ENCODE measurements at regions not wholly inside any gene's neighbourhood (a gene's known extent, or its start where the extent isn't known, plus 50 kb on each side); places are given as distances from the start of the nearest gene placed in this dataset.

DNA sequence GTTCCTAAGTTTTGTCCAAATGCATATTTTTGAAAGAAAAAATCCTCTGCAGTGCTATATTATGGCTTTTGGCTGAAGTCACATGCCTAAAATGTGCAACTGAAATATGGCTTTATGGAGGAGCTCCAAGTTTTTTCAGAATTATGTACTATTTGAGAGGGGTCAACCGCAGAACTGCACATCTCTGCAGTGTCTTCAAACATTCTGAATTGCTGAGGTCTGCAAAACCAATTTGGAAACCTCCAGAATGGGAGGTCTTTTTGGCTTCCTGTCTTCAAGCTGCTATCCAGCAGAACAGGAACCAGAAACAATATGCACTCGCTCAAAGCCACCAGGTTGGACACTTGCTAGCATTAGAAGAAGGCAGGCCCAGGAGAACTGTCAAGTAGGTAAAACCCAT is 376.0 kb upstream of the PAPPA start:
- no peak overlapping the region for H3K4me3 ChIP-seq (ENCODE audit: low read depth, low read length)
- no peak for DNase-seq
- H3K4me1 ChIP-seq: no peaks in the 10 kb centered on the region
- TF ChIP-seq, protein P1, sequence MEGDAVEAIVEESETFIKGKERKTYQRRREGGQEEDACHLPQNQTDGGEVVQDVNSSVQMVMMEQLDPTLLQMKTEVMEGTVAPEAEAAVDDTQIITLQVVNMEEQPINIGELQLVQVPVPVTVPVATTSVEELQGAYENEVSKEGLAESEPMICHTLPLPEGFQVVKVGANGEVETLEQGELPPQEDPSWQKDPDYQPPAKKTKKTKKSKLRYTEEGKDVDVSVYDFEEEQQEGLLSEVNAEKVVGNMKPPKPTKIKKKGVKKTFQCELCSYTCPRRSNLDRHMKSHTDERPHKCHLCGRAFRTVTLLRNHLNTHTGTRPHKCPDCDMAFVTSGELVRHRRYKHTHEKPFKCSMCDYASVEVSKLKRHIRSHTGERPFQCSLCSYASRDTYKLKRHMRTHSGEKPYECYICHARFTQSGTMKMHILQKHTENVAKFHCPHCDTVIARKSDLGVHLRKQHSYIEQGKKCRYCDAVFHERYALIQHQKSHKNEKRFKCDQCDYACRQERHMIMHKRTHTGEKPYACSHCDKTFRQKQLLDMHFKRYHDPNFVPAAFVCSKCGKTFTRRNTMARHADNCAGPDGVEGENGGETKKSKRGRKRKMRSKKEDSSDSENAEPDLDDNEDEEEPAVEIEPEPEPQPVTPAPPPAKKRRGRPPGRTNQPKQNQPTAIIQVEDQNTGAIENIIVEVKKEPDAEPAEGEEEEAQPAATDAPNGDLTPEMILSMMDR (IDR thresholded peaks at IDR 0.05; ENCODE audit: low read depth, low read length): no peak
- no peaks in the 10 kb centered on the region for H3K27me3 ChIP-seq
- H3K36me3 ChIP-seq: no peaks in the 10 kb centered on the region
- H3K9me3 ChIP-seq: no peaks in the 10 kb centered on the region

DNA sequence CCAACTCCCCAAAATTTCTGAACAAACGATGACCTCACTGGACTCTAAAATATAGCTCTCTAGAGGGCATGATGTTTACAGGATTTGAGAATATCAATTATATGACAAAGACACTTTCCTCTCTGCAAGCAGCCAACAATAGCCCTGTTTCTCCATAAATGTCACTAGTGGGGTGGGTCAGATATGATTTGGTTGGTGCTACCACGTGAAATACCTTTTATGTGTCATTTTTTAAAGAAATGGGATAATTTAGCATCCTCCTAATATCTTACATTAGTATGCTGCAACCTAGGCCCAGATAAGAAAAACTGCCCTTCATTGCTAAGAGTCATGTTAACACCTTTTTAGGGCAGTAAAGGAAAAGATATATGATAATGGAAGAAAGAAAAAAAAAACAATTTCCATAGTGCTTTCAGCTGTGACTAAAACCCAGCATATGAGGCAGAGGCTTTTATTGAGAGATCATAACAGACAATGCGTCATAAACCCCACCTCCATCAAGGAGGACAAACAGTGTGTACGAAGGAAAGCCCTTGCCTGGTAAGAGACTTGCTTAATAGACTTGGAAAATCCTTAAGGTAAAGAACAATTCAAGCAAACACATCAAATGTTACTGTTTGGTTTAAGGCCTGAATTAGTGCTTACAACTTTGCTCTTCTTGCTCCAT is 372.4 kb upstream of the PAPPA start:
- Histone ChIP-seq H3K4me3 (ENCODE audit: low read depth, low read length) (no peak overlapping the region), H3K27me3 (no peaks in the 10 kb centered on the region), H3K9me3 (no peaks in the 10 kb centered on the region), H3K4me1 (no peaks in the 10 kb centered on the region), H3K36me3 (no peaks in the 10 kb centered on the region)
- DNase-seq: no peak
- TF ChIP-seq, protein P1 (IDR thresholded peaks at IDR 0.05; ENCODE audit: low read depth, low read length): no peak

DNA sequence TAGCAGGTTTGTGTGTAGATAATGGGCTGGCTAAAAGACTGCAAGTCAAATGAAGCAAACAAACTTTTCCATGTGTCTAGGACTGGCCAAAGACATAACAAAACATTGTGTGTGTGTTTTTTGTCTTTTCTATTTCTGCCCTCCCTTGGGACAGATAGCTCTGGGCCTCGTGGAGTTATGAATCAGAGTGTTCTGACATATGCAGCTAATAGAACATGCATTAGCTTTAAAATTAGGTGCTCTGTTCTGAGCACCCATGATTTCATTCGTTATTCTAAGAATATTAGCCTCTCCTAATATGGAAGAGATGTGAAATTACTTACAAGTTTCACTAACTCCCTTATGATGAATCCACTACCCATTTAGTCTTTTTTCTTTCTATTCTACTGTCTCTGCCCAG is 367.3 kb upstream of the PAPPA start:
- no peaks in the 10 kb centered on the region for H3K36me3 ChIP-seq
- H3K27me3 ChIP-seq: no peaks in the 10 kb centered on the region
- no peak overlapping the region for H3K4me3 ChIP-seq (ENCODE audit: low read depth, low read length)
- TF ChIP-seq, protein P1 (IDR thresholded peaks at IDR 0.05; ENCODE audit: low read depth, low read length): no peak
- no peak for DNase-seq
- H3K9me3 ChIP-seq: no peaks in the 10 kb centered on the region
- H3K4me1 ChIP-seq: no peaks in the 10 kb centered on the region

DNA sequence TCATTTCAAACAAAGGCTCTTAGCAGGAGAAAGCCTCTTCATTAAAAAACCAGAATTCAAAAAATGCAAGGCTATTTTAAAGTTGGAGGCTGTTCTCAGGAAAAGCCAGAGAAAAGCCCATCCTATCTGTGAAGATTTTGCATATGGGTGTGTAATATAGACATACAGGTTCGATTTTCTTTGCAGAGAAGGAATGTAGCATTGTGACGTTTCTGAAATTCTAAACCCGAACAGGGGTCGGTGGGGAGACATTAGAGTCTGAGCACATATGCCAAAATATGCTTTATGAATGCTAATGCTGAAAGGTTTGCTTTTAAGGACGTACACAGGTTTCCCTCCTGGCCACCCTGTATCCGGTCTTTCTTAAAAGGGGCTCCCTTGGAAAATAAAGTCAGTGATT is 363.1 kb upstream of the PAPPA start:
- no peaks in the 10 kb centered on the region for H3K4me1 ChIP-seq
- no peak overlapping the region for H3K4me3 ChIP-seq (ENCODE audit: low read depth, low read length)
- TF ChIP-seq, protein P1 (IDR thresholded peaks at IDR 0.05; ENCODE audit: low read depth, low read length): no peak
- H3K27me3 ChIP-seq: no peaks in the 10 kb centered on the region
- H3K9me3 ChIP-seq: no peaks in the 10 kb centered on the region
- DNase-seq: no peak
- H3K36me3 ChIP-seq: no peaks in the 10 kb centered on the region

DNA sequence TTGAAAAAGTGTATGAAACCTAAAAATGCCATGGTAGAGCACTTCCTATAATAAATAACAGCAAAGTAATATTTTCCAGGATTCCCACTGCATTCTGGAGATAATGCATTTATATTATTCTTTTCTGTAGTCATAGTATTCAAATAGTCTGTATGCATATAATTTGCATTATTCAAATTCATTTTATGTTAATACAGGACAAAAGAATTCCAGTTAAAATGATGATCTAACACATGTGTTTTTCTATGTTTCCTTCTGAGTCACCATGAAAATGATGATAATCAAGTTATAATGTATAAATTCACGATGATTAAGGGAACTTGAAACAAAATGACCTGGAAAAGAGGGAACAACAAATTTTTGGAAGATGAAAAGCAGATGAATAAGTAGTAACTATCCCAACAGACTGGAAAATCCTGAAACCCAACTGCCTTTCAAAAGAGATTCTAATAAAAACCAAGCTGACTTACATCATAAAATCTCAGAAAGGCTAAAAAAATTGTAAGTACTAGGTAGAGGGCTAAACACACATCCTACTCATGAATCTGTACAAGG is 358.6 kb upstream of the PAPPA start:
- H3K27me3 ChIP-seq: no peaks in the 10 kb centered on the region
- H3K36me3 ChIP-seq: no peaks in the 10 kb centered on the region
- no peaks in the 10 kb centered on the region for H3K9me3 ChIP-seq
- DNase-seq: no peak
- no peak overlapping the region for H3K4me3 ChIP-seq (ENCODE audit: low read depth, low read length)
- TF ChIP-seq, protein P1 (IDR thresholded peaks at IDR 0.05; ENCODE audit: low read depth, low read length): no peak
- no peaks in the 10 kb centered on the region for H3K4me1 ChIP-seq

DNA sequence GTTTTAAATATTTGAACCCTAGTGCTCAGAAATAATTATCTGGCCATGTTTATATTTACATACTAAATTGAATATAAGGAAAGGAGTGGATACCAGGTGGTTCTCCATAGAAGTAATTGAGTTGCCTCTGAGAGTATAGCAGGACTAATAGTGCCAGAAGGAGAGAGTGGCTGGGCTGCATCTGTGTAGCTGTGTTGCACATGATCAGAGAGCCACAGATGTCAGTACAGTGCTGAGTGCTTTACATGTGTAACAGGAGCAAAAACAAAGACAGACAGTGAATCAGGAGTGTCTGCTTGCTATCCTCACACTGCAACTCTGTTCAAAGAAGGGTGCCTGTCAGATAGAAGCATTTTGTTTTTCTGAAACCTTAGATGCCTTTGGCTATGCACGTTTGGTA is 353.9 kb upstream of the PAPPA start:
- no peak for DNase-seq
- TF ChIP-seq, protein P1 (IDR thresholded peaks at IDR 0.05; ENCODE audit: low read depth, low read length): no peak
- H3K4me3 ChIP-seq (ENCODE audit: low read depth, low read length): no peak overlapping the region

More for the DNA sequence above, 353.9 kb upstream of the PAPPA start:
- no peaks in the 10 kb centered on the region for H3K36me3 ChIP-seq
- H3K4me1 ChIP-seq: no peaks in the 10 kb centered on the region
- H3K9me3 ChIP-seq: no peaks in the 10 kb centered on the region
- no peaks in the 10 kb centered on the region for H3K27me3 ChIP-seq
